ENCODE measurements at regions not wholly inside any gene's neighbourhood (a gene's known extent, or its start where the extent isn't known, plus 50 kb on each side); places are given as distances from the start of the nearest gene placed in this dataset.

DNA sequence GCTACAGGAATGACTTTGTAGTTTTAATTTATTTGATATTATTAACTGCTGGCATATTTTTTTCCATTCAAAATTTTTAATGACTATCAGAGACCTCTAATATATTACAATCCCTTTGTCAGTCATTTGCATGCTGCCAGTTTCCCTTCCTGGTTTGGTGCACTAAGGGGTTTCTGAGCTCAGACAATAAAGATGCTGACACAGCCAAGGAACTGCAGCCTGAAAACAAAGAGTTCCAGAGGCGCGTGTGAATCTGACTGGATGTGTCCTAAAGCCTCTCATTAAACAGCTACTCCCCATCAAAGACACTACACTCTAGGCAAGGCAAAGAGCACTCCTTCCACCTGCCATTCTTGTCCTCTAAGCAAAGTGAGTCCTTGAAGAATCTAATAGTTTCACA, 116.8 kb upstream of the DST start:
- Mint-ChIP-seq H3K27ac (peak overlapping the region in 2 of 3 experiments; percentile 84 to 89; a peak in 5 of 7 replicates), H3K4me1 (peaks cover 52 to 58% of the 10 kb centered on the region in 2 experiments), H3K27me3 (ENCODE audit: low read depth) (no peaks in the 10 kb centered on the region; the same call in 1 of the 2 replicates), H3K36me3 (ENCODE audit: insufficient read depth in 1 of 3, low read depth in 3 of 3) (peaks cover 0 to 3% (median 0%) of the 10 kb centered on the region in 3 experiments; a peak in 2 of 7 replicates), H3K4me3 (0 out of 5 replicates have a peak overlapping the region, but pooled peaks of 1 of the 2 experiments have one; percentile 24), H3K9me3 (no peaks in the 10 kb centered on the region)
- H3K27ac ChIP-seq (ENCODE audit: insufficient read length, low read depth, low read length), result no peak overlapping the region
- H3K23ac ChIP-seq (ENCODE audit: insufficient read length, low read depth, low read length), result no peak overlapping the region
- no peak overlapping the region for H4K8ac ChIP-seq (replicated peaks; ENCODE audit: insufficient read length, low read depth, low read length)
- H3K4me2 ChIP-seq (ENCODE audit: insufficient read depth, insufficient read length, low read length), result no peak overlapping the region
- no CpG with 5 or more reads among the region's 2 CpGs for WGBS (ENCODE audit: extremely low coverage, insufficient read length, low lambda C conversion rate)
- TF ChIP-seq, protein P1, sequence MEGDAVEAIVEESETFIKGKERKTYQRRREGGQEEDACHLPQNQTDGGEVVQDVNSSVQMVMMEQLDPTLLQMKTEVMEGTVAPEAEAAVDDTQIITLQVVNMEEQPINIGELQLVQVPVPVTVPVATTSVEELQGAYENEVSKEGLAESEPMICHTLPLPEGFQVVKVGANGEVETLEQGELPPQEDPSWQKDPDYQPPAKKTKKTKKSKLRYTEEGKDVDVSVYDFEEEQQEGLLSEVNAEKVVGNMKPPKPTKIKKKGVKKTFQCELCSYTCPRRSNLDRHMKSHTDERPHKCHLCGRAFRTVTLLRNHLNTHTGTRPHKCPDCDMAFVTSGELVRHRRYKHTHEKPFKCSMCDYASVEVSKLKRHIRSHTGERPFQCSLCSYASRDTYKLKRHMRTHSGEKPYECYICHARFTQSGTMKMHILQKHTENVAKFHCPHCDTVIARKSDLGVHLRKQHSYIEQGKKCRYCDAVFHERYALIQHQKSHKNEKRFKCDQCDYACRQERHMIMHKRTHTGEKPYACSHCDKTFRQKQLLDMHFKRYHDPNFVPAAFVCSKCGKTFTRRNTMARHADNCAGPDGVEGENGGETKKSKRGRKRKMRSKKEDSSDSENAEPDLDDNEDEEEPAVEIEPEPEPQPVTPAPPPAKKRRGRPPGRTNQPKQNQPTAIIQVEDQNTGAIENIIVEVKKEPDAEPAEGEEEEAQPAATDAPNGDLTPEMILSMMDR (conservative IDR thresholded peaks at IDR 0.05), result no peak
- no peak overlapping the region for H3K9ac ChIP-seq (ENCODE audit: extremely low read depth, insufficient read length, low read length)
- no peak overlapping the region for H3K14ac ChIP-seq (ENCODE audit: insufficient read depth, low read length)
- peaks cover 8% of the 10 kb centered on the region; the same call in 1 of the 2 replicates for H3K4me1 ChIP-seq (ENCODE audit: insufficient read depth, low read length)
- no peak overlapping the region for H2BK120ac ChIP-seq (ENCODE audit: low read depth, low read length, poor library complexity, severe bottlenecking)
- H3K79me2 ChIP-seq (ENCODE audit: insufficient read depth, low read length), result peaks cover 14% of the 10 kb centered on the region; the same call in 1 of the 2 replicates
- peaks cover 4% of the 10 kb centered on the region for H3K79me1 ChIP-seq (ENCODE audit: insufficient read depth, low read depth, low read length, poor library complexity, severe bottlenecking)
- no peak overlapping the region for H2BK5ac ChIP-seq (ENCODE audit: insufficient read length, low read length)
- H2AK5ac ChIP-seq (ENCODE audit: insufficient read length, low read length), result no peak overlapping the region
- H4K91ac ChIP-seq (ENCODE audit: insufficient read length, low read depth, low read length), result no peak overlapping the region
- no peak for DNase-seq
- H4K5ac ChIP-seq (ENCODE audit: insufficient read length, low read depth, low read length), result no peak overlapping the region
- no peaks in the 10 kb centered on the region for H4K20me1 ChIP-seq (ENCODE audit: control insufficient read depth, insufficient read depth, insufficient read length)
- no peak overlapping the region for H3K56ac ChIP-seq (ENCODE audit: insufficient read length, low read depth, low read length)
- H3K9me3 ChIP-seq (ENCODE audit: control insufficient read depth, low read depth, low read length), result no peaks in the 10 kb centered on the region
- H2BK15ac ChIP-seq (ENCODE audit: low read depth, low read length), result no peak overlapping the region
- no peak overlapping the region for H3K18ac ChIP-seq (ENCODE audit: insufficient read length, low read depth, low read length)
- H3K27me3 ChIP-seq (ENCODE audit: insufficient read depth, low read length), result no peaks in the 10 kb centered on the region
- H2BK12ac ChIP-seq (ENCODE audit: insufficient read length, low read depth, low read length), result no peak overlapping the region
- no peak overlapping the region for H3K4ac ChIP-seq (ENCODE audit: low read depth, low read length)
- no peak overlapping the region for H3T11ph ChIP-seq (ENCODE audit: low read length)
- H2AFZ ChIP-seq (ENCODE audit: low read length), result no peak overlapping the region
- H2BK20ac ChIP-seq (ENCODE audit: low read depth, low read length, poor library complexity, severe bottlenecking), result no peak overlapping the region
- H3K23me2 ChIP-seq (ENCODE audit: insufficient read length, low read depth, low read length, poor library complexity, severe bottlenecking), result no peaks in the 10 kb centered on the region
